Lower leg skin (tissue), 4 donors: ENCODE measurements at regions not wholly inside any gene's neighbourhood (a gene's known extent, or its start where the extent isn't known, plus 50 kb on each side); places are given as distances from the start of the nearest gene placed in this dataset.

Source experiments
- DNase-seq, 2 donors: peaks; one replicate each; pipeline ENCODE4 v3.0.0-alpha.2; 2019; ENCODE audit warnings: low spot score in 2 of 2
- H3K4me3 ChIP-seq: fragments of 200-600 bp; sonication (generic); 2 replicates; pipeline ENCODE4 v1.5.1; 2017; ENCODE audit warnings: mild to moderate bottlenecking, low read depth; ENCODE audit not compliant: poor library complexity, severe bottlenecking
- POLR2A ChIP-seq, 2 donors: fragments of 450-650 bp; IDR thresholded peaks; one replicate each; pipeline ENCODE4 v1.6.1; 2016 to 2017; ENCODE audit warnings: antibody characterized with exemption in 2 of 2, mild to moderate bottlenecking in 1 of 2, moderate library complexity in 1 of 2
- WGBS, 2 donors: methylation state at CpG; one replicate each; pipeline ENCODE4 v1.1.5; 2018; 5-methylcytosine and 5-hydroxymethylcytosine counted together
- intact Hi-C: fragments of 100-400 bp; cut with DNase I; formaldehyde crosslinking; loops from one replicate; pipeline ENCODE4 v1.15.0; 2023; ENCODE audit warnings: low total_unique reads
- TF ChIP-seq, protein P1 (sequence below), 3 donors: fragments of 450-650 bp; IDR thresholded peaks; one replicate each; pipeline ENCODE4 v1.5.1; 2016; ENCODE audit warnings: antibody characterized with exemption in 3 of 3, mild to moderate bottlenecking in 3 of 3, moderate library complexity in 2 of 3

DNA sequence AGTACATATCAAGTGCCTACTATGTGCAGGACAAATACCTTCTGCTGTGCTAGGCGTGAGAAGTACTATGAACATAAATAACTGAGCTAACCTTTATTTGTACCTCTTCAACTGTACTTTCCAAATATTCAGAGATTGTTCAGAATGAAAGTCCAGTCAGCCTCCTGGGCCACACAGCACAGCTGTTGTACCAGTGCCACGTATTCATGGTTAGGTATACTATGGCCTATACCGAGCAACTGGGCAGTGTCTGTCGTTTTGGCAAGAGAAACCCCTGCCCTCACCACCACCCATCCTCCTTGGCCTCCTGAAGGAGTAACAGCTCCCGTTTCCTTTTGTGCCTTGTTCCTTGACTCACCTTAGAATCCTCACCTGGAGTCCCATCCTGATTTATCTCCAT is 53.0 kb downstream of the RASSF10 start:
- no peak for DNase-seq
- no peak overlapping the region for H3K4me3 ChIP-seq
- 79 to 90% methylated on average over 5 of the region's 5 CpGs for WGBS, 2 donors
- intact Hi-C loops: no loop called here
- TF ChIP-seq, protein P1, sequence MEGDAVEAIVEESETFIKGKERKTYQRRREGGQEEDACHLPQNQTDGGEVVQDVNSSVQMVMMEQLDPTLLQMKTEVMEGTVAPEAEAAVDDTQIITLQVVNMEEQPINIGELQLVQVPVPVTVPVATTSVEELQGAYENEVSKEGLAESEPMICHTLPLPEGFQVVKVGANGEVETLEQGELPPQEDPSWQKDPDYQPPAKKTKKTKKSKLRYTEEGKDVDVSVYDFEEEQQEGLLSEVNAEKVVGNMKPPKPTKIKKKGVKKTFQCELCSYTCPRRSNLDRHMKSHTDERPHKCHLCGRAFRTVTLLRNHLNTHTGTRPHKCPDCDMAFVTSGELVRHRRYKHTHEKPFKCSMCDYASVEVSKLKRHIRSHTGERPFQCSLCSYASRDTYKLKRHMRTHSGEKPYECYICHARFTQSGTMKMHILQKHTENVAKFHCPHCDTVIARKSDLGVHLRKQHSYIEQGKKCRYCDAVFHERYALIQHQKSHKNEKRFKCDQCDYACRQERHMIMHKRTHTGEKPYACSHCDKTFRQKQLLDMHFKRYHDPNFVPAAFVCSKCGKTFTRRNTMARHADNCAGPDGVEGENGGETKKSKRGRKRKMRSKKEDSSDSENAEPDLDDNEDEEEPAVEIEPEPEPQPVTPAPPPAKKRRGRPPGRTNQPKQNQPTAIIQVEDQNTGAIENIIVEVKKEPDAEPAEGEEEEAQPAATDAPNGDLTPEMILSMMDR (IDR thresholded peaks at IDR 0.05): no peak
- no peak for TF ChIP-seq POLR2A (IDR thresholded peaks at IDR 0.05)

DNA sequence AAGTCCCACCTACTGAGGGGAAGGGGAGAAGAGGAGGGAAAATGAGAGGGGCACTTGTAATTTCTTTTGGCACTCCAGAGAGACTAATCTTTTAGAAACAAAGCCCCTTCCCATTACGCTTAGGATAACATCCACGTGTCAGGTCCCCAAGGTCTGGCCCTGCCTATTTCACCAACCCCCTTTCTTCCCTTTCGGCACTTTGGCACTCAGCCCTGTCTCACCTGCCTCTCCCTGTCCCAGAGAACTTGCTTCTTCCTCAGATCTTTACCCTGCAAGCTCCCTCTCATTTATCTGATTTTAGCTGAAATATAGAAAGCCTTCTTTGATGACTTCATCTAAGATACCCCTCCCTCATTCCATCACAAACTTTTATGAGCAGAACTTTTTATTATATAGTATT is 55.5 kb downstream of the RASSF10 start:
- 44% methylated on average over 3 of the region's 3 CpGs for WGBS, 2 donors
- TF ChIP-seq, protein P1 (IDR thresholded peaks at IDR 0.05): no peak
- TF ChIP-seq POLR2A (IDR thresholded peaks at IDR 0.05): no peak
- no peak for DNase-seq
- intact Hi-C loops: no loop called here
- H3K4me3 ChIP-seq: no peak overlapping the region

DNA sequence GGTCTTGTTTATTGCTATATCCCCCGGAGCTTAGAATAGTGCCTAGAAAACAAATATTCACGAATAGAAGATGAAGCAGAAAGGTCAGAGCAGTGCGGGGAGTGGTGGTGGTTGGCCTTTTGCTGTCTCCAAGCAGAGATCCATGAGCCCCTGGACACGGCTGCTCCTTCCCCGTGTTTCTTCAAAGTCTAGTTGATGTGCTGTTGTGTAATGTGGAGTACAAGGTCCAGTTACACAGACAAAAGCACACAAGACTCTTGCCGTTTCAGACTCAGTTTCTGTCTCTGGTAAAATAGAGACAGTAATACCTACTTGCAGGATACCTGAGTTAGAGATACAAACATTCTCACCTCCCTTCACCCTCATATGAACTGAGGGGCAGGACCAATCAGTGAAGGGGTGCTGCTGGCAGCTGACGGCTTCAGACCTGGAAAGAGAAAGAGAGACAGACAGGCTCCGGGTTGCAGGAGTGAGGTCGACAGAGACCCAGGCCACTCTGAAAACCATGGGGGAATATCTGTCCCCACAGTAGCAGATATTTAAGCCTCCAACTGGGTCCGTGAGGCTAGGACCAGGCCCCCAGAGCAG is 56.2 kb downstream of the RASSF10 start:
- DNase-seq: no peak
- no peak overlapping the region for H3K4me3 ChIP-seq
- TF ChIP-seq POLR2A (IDR thresholded peaks at IDR 0.05): no peak
- TF ChIP-seq, protein P1 (IDR thresholded peaks at IDR 0.05): no peak
- 56 to 71% methylated on average over 10 of the region's 10 CpGs for WGBS, 2 donors
- intact Hi-C loops: no loop called here

DNA sequence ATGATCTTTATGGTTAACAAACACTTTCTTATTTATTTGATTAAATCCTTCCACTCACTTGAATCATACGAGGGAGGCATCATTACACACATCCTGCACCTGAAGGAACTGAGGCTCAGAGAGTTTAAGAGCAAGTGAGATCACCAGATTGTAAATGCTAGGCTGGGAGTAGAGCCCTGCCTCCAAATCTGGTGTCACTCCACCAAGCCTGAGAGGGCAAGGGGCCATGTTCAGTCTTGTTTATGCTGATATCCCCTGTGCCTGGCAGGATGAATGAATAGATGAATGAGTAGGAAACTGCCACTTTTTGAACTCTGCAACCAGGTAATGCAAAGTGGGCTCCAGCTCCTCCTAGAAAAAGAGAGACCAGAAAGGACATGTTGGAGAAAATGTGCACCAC is 59.1 kb downstream of the RASSF10 start:
- H3K4me3 ChIP-seq: no peak overlapping the region
- DNase-seq: no peak
- intact Hi-C loops: no loop called here
- no peak for TF ChIP-seq POLR2A (IDR thresholded peaks at IDR 0.05)
- TF ChIP-seq, protein P1 (IDR thresholded peaks at IDR 0.05): no peak
- WGBS, 2 donors: 71 to 91% methylated on average over 1 of the region's 1 CpG

DNA sequence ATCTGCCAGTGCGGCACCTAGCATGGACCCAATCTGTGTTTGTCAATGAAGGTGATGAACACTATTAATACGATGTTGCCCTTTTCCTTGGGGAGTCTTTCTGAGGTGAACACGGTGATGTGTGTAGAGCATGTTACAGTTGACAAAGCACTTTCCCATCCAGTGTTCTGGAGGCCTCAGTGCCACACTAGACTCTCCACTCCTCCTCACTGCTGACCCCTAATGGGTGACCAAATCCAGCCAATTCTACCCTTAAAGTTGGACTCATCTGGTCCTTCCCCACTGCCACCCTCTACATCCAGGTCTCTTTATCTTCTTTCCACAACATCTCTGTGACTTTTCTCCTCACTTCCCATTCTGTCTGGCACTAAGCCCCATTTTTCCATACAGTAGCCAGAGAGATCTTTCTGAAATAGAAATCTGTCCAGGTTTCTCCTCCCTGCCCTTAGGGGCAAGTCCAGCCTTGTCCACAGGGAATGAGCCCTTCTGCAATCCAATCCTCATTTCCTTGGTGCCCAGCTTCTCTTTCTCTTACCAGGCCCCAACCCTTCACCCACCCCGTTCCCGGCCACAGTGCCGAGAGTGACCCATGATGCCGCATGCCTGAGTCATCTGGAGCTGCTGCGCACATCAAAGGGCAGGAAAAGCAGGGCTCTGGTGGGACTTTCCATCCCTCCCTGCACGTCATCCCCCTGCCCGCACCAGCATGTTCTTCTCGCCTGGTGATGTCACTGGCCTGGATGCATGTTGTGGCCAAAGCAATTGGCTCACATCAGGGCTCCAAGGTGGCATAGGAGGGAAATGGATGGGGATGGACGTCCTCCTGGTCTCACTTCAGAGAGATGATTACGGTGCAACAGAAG is 64.2 kb downstream of the RASSF10 start:
- no peak overlapping the region for H3K4me3 ChIP-seq
- TF ChIP-seq, protein P1 (IDR thresholded peaks at IDR 0.05): no peak
- no peak for TF ChIP-seq POLR2A (IDR thresholded peaks at IDR 0.05)
- intact Hi-C loops: no loop called here
- no peak for DNase-seq
- 64 to 76% methylated on average over 13 of the region's 13 CpGs for WGBS, 2 donors
